Osteocyte (in vitro differentiated cells): ENCODE measurements at regions not wholly inside any gene's neighbourhood (a gene's known extent, or its start where the extent isn't known, plus 50 kb on each side); places are given as distances from the start of the nearest gene placed in this dataset.

Experiments
- DNase-seq: peaks from one replicate; pipeline ENCODE4 v3.0.0; 2021; ENCODE audit warnings: mixed read lengths; ENCODE audit not compliant: unreplicated experiment; ENCODE audit errors: extremely low spot score
- H3K27ac Mint-ChIP-seq: one replicate; pipeline ENCODE4 v1.8.0; 2021; ENCODE audit warnings: mild to moderate bottlenecking, mixed read lengths; ENCODE audit not compliant: unreplicated experiment
- H3K27me3 Mint-ChIP-seq: one replicate; pipeline ENCODE4 v1.8.0; 2021; ENCODE audit warnings: mixed read lengths; ENCODE audit not compliant: unreplicated experiment
- H3K36me3 Mint-ChIP-seq: one replicate; pipeline ENCODE4 v1.8.0; 2021; ENCODE audit warnings: mixed read lengths; ENCODE audit not compliant: unreplicated experiment
- H3K4me1 Mint-ChIP-seq: one replicate; pipeline ENCODE4 v1.8.0; 2021; ENCODE audit warnings: mixed read lengths; ENCODE audit not compliant: unreplicated experiment
- H3K4me3 Mint-ChIP-seq: one replicate; pipeline ENCODE4 v1.8.0; 2021; ENCODE audit warnings: mild to moderate bottlenecking, moderate library complexity, mixed read lengths; ENCODE audit not compliant: unreplicated experiment
- H3K9me3 Mint-ChIP-seq: one replicate; pipeline ENCODE4 v1.8.0; 2021; ENCODE audit warnings: mixed read lengths; ENCODE audit not compliant: unreplicated experiment
- CTCF ChIP-seq: fragments of 200-600 bp; sonication (generic); IDR thresholded peaks from 2 replicates; pipeline ENCODE4 v1.5.0; 2021; ENCODE audit warnings: antibody characterized with exemption, mild to moderate bottlenecking, moderate library complexity

DNA sequence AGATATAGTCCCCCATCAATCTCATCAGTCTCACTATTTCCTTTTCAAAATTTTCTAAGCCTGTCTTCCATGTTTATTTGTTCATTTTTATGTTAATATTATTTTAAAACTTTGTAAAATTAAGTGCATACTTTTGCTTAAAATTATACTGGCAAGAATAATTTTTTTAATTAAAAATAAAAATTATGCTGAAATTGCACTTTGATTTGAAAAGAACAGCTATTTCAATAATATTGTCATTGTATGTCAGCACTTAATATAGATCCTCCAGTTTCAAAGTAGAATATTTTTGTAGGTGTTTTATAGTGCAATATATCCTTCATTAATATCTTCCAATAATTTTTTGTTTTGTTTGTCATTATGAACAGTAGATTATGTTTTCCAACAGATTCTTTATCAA, 99.0 kb upstream of the MAGI2 start:
- no peak overlapping the region for H3K4me3 Mint-ChIP-seq
- no peaks in the 10 kb centered on the region for H3K27me3 Mint-ChIP-seq
- no peak for TF ChIP-seq CTCF
- no peaks in the 10 kb centered on the region for H3K4me1 Mint-ChIP-seq
- H3K27ac Mint-ChIP-seq, result no peak overlapping the region
- no peaks in the 10 kb centered on the region for H3K36me3 Mint-ChIP-seq
- peaks cover 4% of the 10 kb centered on the region for H3K9me3 Mint-ChIP-seq
- DNase-seq, result no peak

- H3K27ac Mint-ChIP-seq, result no peak overlapping the region
- no peaks in the 10 kb centered on the region for H3K27me3 Mint-ChIP-seq
- H3K9me3 Mint-ChIP-seq, result no peaks in the 10 kb centered on the region
- TF ChIP-seq CTCF, result no peak
- H3K4me3 Mint-ChIP-seq, result no peak overlapping the region
- DNase-seq, result no peak
- no peaks in the 10 kb centered on the region for H3K4me1 Mint-ChIP-seq
- no peaks in the 10 kb centered on the region for H3K36me3 Mint-ChIP-seq
Observed at GRCh38 chr7:79548727-79549126, 95.3 kb upstream of the MAGI2 start.

GRCh38 chr7:79547132-79547531, 93.7 kb upstream of the MAGI2 start:
- H3K36me3 Mint-ChIP-seq, result no peaks in the 10 kb centered on the region
- no peaks in the 10 kb centered on the region for H3K9me3 Mint-ChIP-seq
- no peaks in the 10 kb centered on the region for H3K27me3 Mint-ChIP-seq
- H3K4me1 Mint-ChIP-seq, result no peaks in the 10 kb centered on the region
- no peak for TF ChIP-seq CTCF
- no peak overlapping the region for H3K27ac Mint-ChIP-seq
- no peak overlapping the region for H3K4me3 Mint-ChIP-seq
- DNase-seq, result no peak

- Mint-ChIP-seq H3K27me3 (no peaks in the 10 kb centered on the region), H3K4me3 (no peak overlapping the region), H3K27ac (no peak overlapping the region), H3K4me1 (no peaks in the 10 kb centered on the region), H3K9me3 (no peaks in the 10 kb centered on the region), H3K36me3 (no peaks in the 10 kb centered on the region)
- DNase-seq, result no peak
- no peak for TF ChIP-seq CTCF
Observed at GRCh38 chr7:79540592-79540991, 87.1 kb upstream of the MAGI2 start.

GRCh38 chr7:79534128-79534527, 80.7 kb upstream of the MAGI2 start:
- no peak for TF ChIP-seq CTCF
- no peak for DNase-seq
- no peak overlapping the region for H3K27ac Mint-ChIP-seq
- no peaks in the 10 kb centered on the region for H3K27me3 Mint-ChIP-seq
- no peaks in the 10 kb centered on the region for H3K9me3 Mint-ChIP-seq
- no peaks in the 10 kb centered on the region for H3K36me3 Mint-ChIP-seq
- H3K4me3 Mint-ChIP-seq, result no peak overlapping the region
- H3K4me1 Mint-ChIP-seq, result no peaks in the 10 kb centered on the region
